ENCODE measurements at regions not wholly inside any gene's neighbourhood (a gene's known extent, or its start where the extent isn't known, plus 50 kb on each side); places are given as distances from the start of the nearest gene placed in this dataset.

- TF ChIP-seq CTCF (IDR thresholded peaks at IDR 0.05; ENCODE audit: control extremely low read depth, extremely low read depth, low read depth, missing control alignments) = no peak
- ChIA-PET POLR2A (no interaction called here), CTCF (no interaction called here)
- no peak for DNase-seq (ENCODE audit: extremely low spot score)
These were observed 444.1 kb downstream of the SOCS6 start for GRCh38 chr18:70732916-70733315.

GRCh38 chr18:70732188-70732587 is 443.3 kb downstream of the SOCS6 start:
- no peak for TF ChIP-seq CTCF (IDR thresholded peaks at IDR 0.05; ENCODE audit: control extremely low read depth, extremely low read depth, low read depth, missing control alignments)
- ChIA-PET CTCF (no interaction called here), POLR2A (no interaction called here)
- no peak for DNase-seq (ENCODE audit: extremely low spot score)

GRCh38 chr18:70720607-70721006 is 431.8 kb downstream of the SOCS6 start:
- POLR2A ChIA-PET = no interaction called here
- no peak for TF ChIP-seq CTCF (IDR thresholded peaks at IDR 0.05; ENCODE audit: control extremely low read depth, extremely low read depth, low read depth, missing control alignments)
- CTCF ChIA-PET = no interaction called here
- DNase-seq (ENCODE audit: extremely low spot score) = no peak

- TF ChIP-seq CTCF (IDR thresholded peaks at IDR 0.05; ENCODE audit: control extremely low read depth, extremely low read depth, low read depth, missing control alignments) = no peak
- no peak for DNase-seq (ENCODE audit: extremely low spot score)
- CTCF ChIA-PET = no interaction called here
- POLR2A ChIA-PET = no interaction called here
These were observed 420.9 kb downstream of the SOCS6 start for GRCh38 chr18:70709720-70710119.

GRCh38 chr18:70709144-70709543 is 420.3 kb downstream of the SOCS6 start:
- ChIA-PET CTCF (no interaction called here), POLR2A (no interaction called here)
- no peak for DNase-seq (ENCODE audit: extremely low spot score)
- no peak for TF ChIP-seq CTCF (IDR thresholded peaks at IDR 0.05; ENCODE audit: control extremely low read depth, extremely low read depth, low read depth, missing control alignments)

GRCh38 chr18:70705831-70706416 is 417.1 kb downstream of the SOCS6 start:
- ChIA-PET POLR2A (no interaction called here), CTCF (no interaction called here)
- DNase-seq (ENCODE audit: extremely low spot score) = no peak
- no peak for TF ChIP-seq CTCF (IDR thresholded peaks at IDR 0.05; ENCODE audit: control extremely low read depth, extremely low read depth, low read depth, missing control alignments)

- TF ChIP-seq CTCF (IDR thresholded peaks at IDR 0.05; ENCODE audit: control extremely low read depth, extremely low read depth, low read depth, missing control alignments) = no peak
- CTCF ChIA-PET = interaction anchor here (1.0 kb wide), 1 partner anchor 361 kb away, joined by 3 read pairs; no protein-coding TSS in a partner anchor
- DNase-seq (ENCODE audit: extremely low spot score) = no peak
- POLR2A ChIA-PET = no interaction called here
These were observed 411.7 kb downstream of the SOCS6 start for GRCh38 chr18:70700496-70700895.

Data from GM10248 (cell line).